Activated CD8-positive, alpha-beta T cell treated with anti-CD3 and anti-CD28 coated beads for 36 hours (primary cell): ENCODE measurements at regions not wholly inside any gene's neighbourhood (a gene's known extent, or its start where the extent isn't known, plus 50 kb on each side); places are given as distances from the start of the nearest gene placed in this dataset.

ENCODE experiments used
- ATAC-seq: fragments of 200-7000 bp; cut with Tn5 transposase; one replicate; pipeline ENCODE4 v1.10.0; 2021; ENCODE audit warnings: mild to moderate bottlenecking, moderate library complexity
- CTCF ChIA-PET: fragments of 350-600 bp; sonication (Branson Sonifier 250); formaldehyde crosslinking; loops from one replicate; lab custom pipeline; 2021; ENCODE audit warnings: antibody characterized with exemption; lab: Charles Lee
- POLR2A ChIA-PET: fragments of 350-600 bp; sonication (Branson Sonifier 250); formaldehyde crosslinking; loops from one replicate; lab custom pipeline; 2021; ENCODE audit warnings: antibody characterized with exemption; lab: Charles Lee
- DNase-seq: peaks from one replicate; pipeline ENCODE4 v3.0.0-alpha.2; 2020
- H3K27ac Mint-ChIP-seq: one replicate; pipeline ENCODE4 v1.8.0; 2021; ENCODE audit warnings: mild to moderate bottlenecking, mixed read lengths
- H3K27me3 Mint-ChIP-seq: one replicate; pipeline ENCODE4 v1.8.0; 2021; ENCODE audit warnings: mixed read lengths
- H3K36me3 Mint-ChIP-seq: one replicate; pipeline ENCODE4 v1.8.0; 2021; ENCODE audit warnings: low read depth, mixed read lengths
- H3K4me1 Mint-ChIP-seq: one replicate; pipeline ENCODE4 v1.8.0; 2021; ENCODE audit warnings: low read depth, mixed read lengths
- H3K4me3 Mint-ChIP-seq: one replicate; pipeline ENCODE4 v1.8.0; 2021; ENCODE audit warnings: mild to moderate bottlenecking, moderate library complexity, mixed read lengths
- H3K9me3 Mint-ChIP-seq: one replicate; pipeline ENCODE4 v1.8.0; 2021; ENCODE audit warnings: mixed read lengths
- CTCF ChIP-seq: fragments of 200-600 bp; IDR thresholded peaks from one replicate; pipeline ENCODE4 v1.8.0; 2022; ENCODE audit warnings: antibody characterized with exemption, mild to moderate bottlenecking
- intact Hi-C: fragments of 100-400 bp; cut with micrococcal nuclease; formaldehyde crosslinking; loops from one replicate; pipeline ENCODE4 v1.10.0; 2022

- POLR2A ChIA-PET, result no interaction called here
- no peaks in the 10 kb centered on the region for H3K27me3 Mint-ChIP-seq
- CTCF ChIA-PET, result no interaction called here
- H3K36me3 Mint-ChIP-seq, result no peaks in the 10 kb centered on the region
- no peaks in the 10 kb centered on the region for H3K9me3 Mint-ChIP-seq
- ATAC-seq (no peak), DNase-seq (no peak)
- no peak for TF ChIP-seq CTCF
- H3K4me3 Mint-ChIP-seq, result no peak overlapping the region
- no peak overlapping the region for H3K27ac Mint-ChIP-seq
- no peaks in the 10 kb centered on the region for H3K4me1 Mint-ChIP-seq
- intact Hi-C loops, result no loop called here
These were observed 314.2 kb downstream of the PID1 start for GRCh38 chr2:228956701-228957474.

GRCh38 chr2:228949831-228950230, 321.3 kb downstream of the PID1 start:
- Mint-ChIP-seq H3K27ac (no peak overlapping the region), H3K4me3 (no peak overlapping the region), H3K27me3 (no peaks in the 10 kb centered on the region), H3K36me3 (no peaks in the 10 kb centered on the region), H3K9me3 (peaks cover 4% of the 10 kb centered on the region), H3K4me1 (no peaks in the 10 kb centered on the region)
- intact Hi-C loops, result no loop called here
- no peak for TF ChIP-seq CTCF
- ChIA-PET CTCF (no interaction called here), POLR2A (no interaction called here)
- no peak for DNase-seq
- no peak for ATAC-seq

GRCh38 chr2:228945710-228946109, 325.4 kb downstream of the PID1 start:
- no peaks in the 10 kb centered on the region for H3K4me1 Mint-ChIP-seq
- DNase-seq, result no peak
- H3K27me3 Mint-ChIP-seq, result no peaks in the 10 kb centered on the region
- TF ChIP-seq CTCF, result no peak
- no peaks in the 10 kb centered on the region for H3K36me3 Mint-ChIP-seq
- no peak overlapping the region for H3K27ac Mint-ChIP-seq
- no peak overlapping the region for H3K4me3 Mint-ChIP-seq
- intact Hi-C loops, result no loop called here
- H3K9me3 Mint-ChIP-seq, result peaks cover 7% of the 10 kb centered on the region
- no peak for ATAC-seq
- ChIA-PET POLR2A (no interaction called here), CTCF (no interaction called here)

GRCh38 chr2:228942856-228943255, 328.2 kb downstream of the PID1 start:
- POLR2A ChIA-PET, result no interaction called here
- H3K27ac Mint-ChIP-seq, result no peak overlapping the region
- CTCF ChIA-PET, result no interaction called here
- H3K9me3 Mint-ChIP-seq, result peaks cover 9% of the 10 kb centered on the region
- no peaks in the 10 kb centered on the region for H3K27me3 Mint-ChIP-seq
- H3K4me1 Mint-ChIP-seq, result no peaks in the 10 kb centered on the region
- intact Hi-C loops, result no loop called here
- H3K36me3 Mint-ChIP-seq, result no peaks in the 10 kb centered on the region
- ATAC-seq, result no peak
- H3K4me3 Mint-ChIP-seq, result no peak overlapping the region
- DNase-seq, result no peak
- no peak for TF ChIP-seq CTCF

GRCh38 chr2:228938629-228939028, 332.5 kb downstream of the PID1 start:
- intact Hi-C loops, result no loop called here
- DNase-seq, result no peak
- POLR2A ChIA-PET, result no interaction called here

More at GRCh38 chr2:228938629-228939028, 332.5 kb downstream of the PID1 start:
- Mint-ChIP-seq H3K27me3 (no peaks in the 10 kb centered on the region), H3K9me3 (peaks cover 9% of the 10 kb centered on the region), H3K27ac (no peak overlapping the region), H3K4me3 (no peak overlapping the region), H3K4me1 (no peaks in the 10 kb centered on the region), H3K36me3 (no peaks in the 10 kb centered on the region)
- CTCF ChIA-PET, result no interaction called here
- no peak for TF ChIP-seq CTCF
- no peak for ATAC-seq
